BLaER1 treated with 17β-estradiol and CSF1 and Interleukin-3, amounts not matched to agents 10 nM and 100 nM (cell line): ENCODE measurements at regions not wholly inside any gene's neighbourhood (a gene's known extent, or its start where the extent isn't known, plus 50 kb on each side); places are given as distances from the start of the nearest gene placed in this dataset.

Experiments
- H3K27ac ChIP-seq, 11 experiments: shearing (Covaris generic); formaldehyde crosslinking; 2 replicates each; pipeline ENCODE4 v1.8.1; 2022
- H3K27me3 ChIP-seq, 11 experiments: shearing (Covaris generic); formaldehyde crosslinking; 2 replicates each; pipeline ENCODE4 v1.8.1; 2022
- H3K36me3 ChIP-seq, 11 experiments: shearing (Covaris generic); formaldehyde crosslinking; 2 replicates each; pipeline ENCODE4 v1.8.1; 2022
- H3K4me1 ChIP-seq, 10 experiments: shearing (Covaris generic); formaldehyde crosslinking; 2 replicates each; pipeline ENCODE4 v1.8.1; 2022
- H3K4me2 ChIP-seq, 11 experiments: shearing (Covaris generic); formaldehyde crosslinking; 2 replicates each; pipeline ENCODE4 v1.8.1; 2022
- H3K4me3 ChIP-seq, 10 experiments: shearing (Covaris generic); formaldehyde crosslinking; 2 replicates each; pipeline ENCODE4 v1.8.1; 2022
- H3K9ac ChIP-seq, 11 experiments: shearing (Covaris generic); formaldehyde crosslinking; 2 replicates each; pipeline ENCODE4 v1.8.1; 2022
- H3K9me3 ChIP-seq, 11 experiments: shearing (Covaris generic); formaldehyde crosslinking; replicated peaks in 1 of 11; 2 replicates each; pipeline ENCODE4 v1.8.1; 2022
- H4K20me1 ChIP-seq, 11 experiments: shearing (Covaris generic); formaldehyde crosslinking; 2 replicates each; pipeline ENCODE4 v1.8.1; 2022
- Cebpa-rat ChIP-seq, 11 experiments: shearing (Covaris generic); IDR thresholded peaks; 2 replicates each; pipeline ENCODE4 v1.8.1; 2022

- no peak overlapping the region for H3K4me3 ChIP-seq
Observed at GRCh38 chr11:119995730-119996491, 142.0 kb downstream of the TRIM29 start.

GRCh38 chr11:119993722-119994121, 144.2 kb downstream of the TRIM29 start:
- Histone ChIP-seq H3K27ac (no peak overlapping the region), H3K9me3 (no peaks in the 10 kb centered on the region), H4K20me1 (no peaks in the 10 kb centered on the region), H3K4me3 (no peak overlapping the region), H3K4me2 (no peak overlapping the region), H3K27me3 (no peaks in the 10 kb centered on the region), H3K9ac (no peak overlapping the region), H3K36me3 (no peaks in the 10 kb centered on the region), H3K4me1 (peaks cover 0 to 33% (median 20%) of the 10 kb centered on the region in 10 experiments; a peak in 14 of 20 replicates)
- TF ChIP-seq Cebpa-rat (IDR thresholded peaks at IDR 0.05), result no peak

More at GRCh38 chr11:119995730-119996491, 142.0 kb downstream of the TRIM29 start:
- Histone ChIP-seq H3K9me3 (no peaks in the 10 kb centered on the region), H3K9ac (no peak overlapping the region), H3K4me1 (peaks cover 0 to 13% (median 2%) of the 10 kb centered on the region in 10 experiments; a peak in 14 of 20 replicates), H4K20me1 (no peaks in the 10 kb centered on the region), H3K27ac (no peak overlapping the region), H3K4me2 (no peak overlapping the region), H3K27me3 (no peaks in the 10 kb centered on the region), H3K36me3 (no peaks in the 10 kb centered on the region)
- TF ChIP-seq Cebpa-rat (IDR thresholded peaks at IDR 0.05), result no peak

GRCh38 chr11:119992171-119993051, 145.5 kb downstream of the TRIM29 start:
- 0 out of 22 replicates have a peak overlapping the region, but pooled peaks of 1 of the 11 experiments have one; percentile 8 for H3K4me2 ChIP-seq
- TF ChIP-seq Cebpa-rat (IDR thresholded peaks at IDR 0.05), result no peak
- H3K27me3 ChIP-seq, result no peaks in the 10 kb centered on the region
- H3K9me3 ChIP-seq, result no peaks in the 10 kb centered on the region
- H3K4me3 ChIP-seq, result no peak overlapping the region
- H3K27ac ChIP-seq, result no peak overlapping the region
- H3K36me3 ChIP-seq, result no peaks in the 10 kb centered on the region
- no peaks in the 10 kb centered on the region for H4K20me1 ChIP-seq
- H3K4me1 ChIP-seq, result peaks cover 0 to 44% (median 31%) of the 10 kb centered on the region in 10 experiments; a peak in 15 of 20 replicates
- no peak overlapping the region for H3K9ac ChIP-seq

DNA sequence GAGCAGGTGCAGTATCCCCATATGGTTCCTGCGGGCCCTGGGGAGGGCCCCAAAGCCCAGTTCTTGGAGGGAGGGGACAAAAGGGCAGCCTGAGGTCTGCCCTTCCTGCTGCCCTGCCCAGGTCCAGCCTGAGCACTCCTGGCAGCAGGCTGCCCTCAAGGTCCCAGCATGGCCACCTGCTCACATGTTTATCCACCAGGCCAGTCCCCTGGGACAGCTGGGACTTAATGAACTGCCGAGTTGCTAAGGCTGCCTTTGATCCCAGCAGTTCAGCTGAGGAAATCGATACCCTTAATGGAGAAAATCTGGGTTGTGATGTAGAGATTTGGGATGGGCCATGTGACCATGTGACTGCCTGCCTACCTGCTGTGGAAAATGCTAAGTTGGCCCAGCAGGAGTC, 146.2 kb downstream of the TRIM29 start:
- Histone ChIP-seq H3K27me3 (no peaks in the 10 kb centered on the region), H3K9ac (no peak overlapping the region), H3K27ac (no peak overlapping the region), H3K4me2 (peak overlapping the region in 2 of 11 experiments; percentile 8 to 13; a peak in 1 of 22 replicates), H4K20me1 (no peaks in the 10 kb centered on the region), H3K36me3 (no peaks in the 10 kb centered on the region), H3K9me3 (no peaks in the 10 kb centered on the region), H3K4me3 (no peak overlapping the region), H3K4me1 (peaks cover 0 to 44% (median 31%) of the 10 kb centered on the region in 10 experiments; a peak in 15 of 20 replicates)
- no peak for TF ChIP-seq Cebpa-rat (IDR thresholded peaks at IDR 0.05)

GRCh38 chr11:119991022-119991404, 146.9 kb downstream of the TRIM29 start:
- no peak for TF ChIP-seq Cebpa-rat (IDR thresholded peaks at IDR 0.05)
- H3K4me1 ChIP-seq, result peaks cover 0 to 44% (median 31%) of the 10 kb centered on the region in 10 experiments; a peak in 15 of 20 replicates
- H4K20me1 ChIP-seq, result no peaks in the 10 kb centered on the region
- H3K4me3 ChIP-seq, result no peak overlapping the region
- H3K27me3 ChIP-seq, result no peaks in the 10 kb centered on the region
- H3K9ac ChIP-seq, result no peak overlapping the region
- H3K4me2 ChIP-seq, result peak overlapping the region in 3 of 11 experiments; percentile 46 to 67 (median 63); a peak in 5 of 22 replicates
- no peaks in the 10 kb centered on the region for H3K36me3 ChIP-seq
- H3K9me3 ChIP-seq, result no peaks in the 10 kb centered on the region
- H3K27ac ChIP-seq, result no peak overlapping the region

GRCh38 chr11:119990309-119991021, 147.4 kb downstream of the TRIM29 start:
- H3K4me3 ChIP-seq, result no peak overlapping the region
- H3K27me3 ChIP-seq, result no peaks in the 10 kb centered on the region
- no peaks in the 10 kb centered on the region for H3K36me3 ChIP-seq
- H3K9me3 ChIP-seq, result no peaks in the 10 kb centered on the region
- no peak for TF ChIP-seq Cebpa-rat (IDR thresholded peaks at IDR 0.05)
- H4K20me1 ChIP-seq, result no peaks in the 10 kb centered on the region
- no peak overlapping the region for H3K9ac ChIP-seq
- H3K4me2 ChIP-seq, result peak overlapping the region in 7 of 11 experiments; percentile 23 to 70 (median 62); a peak in 13 of 22 replicates
- peaks cover 0 to 44% (median 31%) of the 10 kb centered on the region in 10 experiments; a peak in 15 of 20 replicates for H3K4me1 ChIP-seq
- H3K27ac ChIP-seq, result no peak overlapping the region

- H3K36me3 ChIP-seq, result no peaks in the 10 kb centered on the region
- H3K4me3 ChIP-seq, result no peak overlapping the region
- H4K20me1 ChIP-seq, result no peaks in the 10 kb centered on the region; a peak in 1 of 22 replicates
- H3K9me3 ChIP-seq, result no peaks in the 10 kb centered on the region
- peak overlapping the region in 8 of 11 experiments; percentile 15 to 70 (median 54); a peak in 15 of 22 replicates for H3K4me2 ChIP-seq
- H3K4me1 ChIP-seq, result peaks cover 0 to 44% (median 31%) of the 10 kb centered on the region in 10 experiments; a peak in 15 of 20 replicates
- H3K27ac ChIP-seq, result no peak overlapping the region
- no peak overlapping the region for H3K9ac ChIP-seq
- no peaks in the 10 kb centered on the region for H3K27me3 ChIP-seq
- TF ChIP-seq Cebpa-rat (IDR thresholded peaks at IDR 0.05), result no peak
Observed at GRCh38 chr11:119989159-119989821, 148.6 kb downstream of the TRIM29 start.

- H3K4me3 ChIP-seq, result no peak overlapping the region
- no peak overlapping the region for H3K4me2 ChIP-seq
- no peak overlapping the region for H3K9ac ChIP-seq
- no peaks in the 10 kb centered on the region for H3K27me3 ChIP-seq
- H3K27ac ChIP-seq, result no peak overlapping the region
- TF ChIP-seq Cebpa-rat (IDR thresholded peaks at IDR 0.05), result no peak
- no peaks in the 10 kb centered on the region; a peak in 1 of 22 replicates for H4K20me1 ChIP-seq
- H3K4me1 ChIP-seq, result peaks cover 0 to 43% (median 38%) of the 10 kb centered on the region in 10 experiments; a peak in 15 of 20 replicates
- H3K36me3 ChIP-seq, result no peaks in the 10 kb centered on the region
- H3K9me3 ChIP-seq, result no peaks in the 10 kb centered on the region
Observed at GRCh38 chr11:119985551-119985950, 152.4 kb downstream of the TRIM29 start.
